IMR-90 (cell line): ENCODE measurements at regions not wholly inside any gene's neighbourhood (a gene's known extent, or its start where the extent isn't known, plus 50 kb on each side); places are given as distances from the start of the nearest gene placed in this dataset.

ENCODE experiments used
- ATAC-seq: fragments of 200-7000 bp; cut with Tn5 transposase; 2 replicates; pipeline ENCODE4 v1.9.1; 2020; ENCODE audit warnings: low read depth, mild to moderate bottlenecking, moderate library complexity
- BruUV-seq: library from RNA; stranded (reverse); fragments of 400-500 nt; replicated peaks from 2 replicates; lab custom pipeline; 2021; lab: Mats Ljungman, UMichigan
- CTCF ChIA-PET: fragments of 300-600 bp; formaldehyde crosslinking; extraction: SDS; loops from one replicate; lab custom pipeline; 2021; ENCODE audit warnings: antibody characterized with exemption; lab: Yijun Ruan, JAX
- POLR2A ChIA-PET: fragments of 300-600 bp; sonication (Branson Sonifier 250); formaldehyde crosslinking; loops from one replicate; lab custom pipeline; 2022; ENCODE audit warnings: antibody characterized with exemption; ENCODE audit not compliant: unreplicated experiment; lab: Charles Lee
- DNase-seq: peaks from one replicate; pipeline ENCODE4 v3.0.0; 2013
- H2AFZ ChIP-seq: replicated peaks from 2 replicates; pipeline ENCODE3; 2013; ENCODE audit warnings: low read length, mild to moderate bottlenecking; ENCODE audit not compliant: poor library complexity
- H2AK5ac ChIP-seq: 2 replicates; pipeline ENCODE4 v1.6.1; 2013; ENCODE audit warnings: low read depth, low read length, inconsistent platforms
- H2AK9ac ChIP-seq: replicated peaks from 2 replicates; pipeline ENCODE3; 2013; ENCODE audit warnings: mild to moderate bottlenecking, low read depth, low read length, moderate library complexity; ENCODE audit not compliant: poor library complexity
- H2BK120ac ChIP-seq: 2 replicates; pipeline ENCODE4 v1.6.1; 2013; ENCODE audit warnings: low read depth, low read length, inconsistent platforms
- H2BK15ac ChIP-seq: 3 replicates; pipeline ENCODE4 v1.6.1; 2013; ENCODE audit warnings: low read depth, low read length, inconsistent platforms
- H2BK20ac ChIP-seq: 2 replicates; pipeline ENCODE4 v1.6.1; 2013; ENCODE audit warnings: low read depth, mild to moderate bottlenecking, inconsistent platforms, low read length, moderate library complexity
- H2BK5ac ChIP-seq: 2 replicates; pipeline ENCODE4 v1.6.1; 2013; ENCODE audit warnings: mild to moderate bottlenecking, low read depth, low read length, inconsistent platforms; ENCODE audit not compliant: poor library complexity, severe bottlenecking
- H3K14ac ChIP-seq: replicated peaks from 2 replicates; pipeline ENCODE4 v1.6.1; 2013; ENCODE audit warnings: low read depth, low read length, inconsistent platforms
- H3K18ac ChIP-seq: 2 replicates; pipeline ENCODE4 v1.6.1; 2013; ENCODE audit warnings: low read depth, low read length, control low read depth
- H3K23ac ChIP-seq: 2 replicates; pipeline ENCODE4 v1.6.1; 2013; ENCODE audit warnings: low read depth, low read length, inconsistent platforms
- H3K27ac ChIP-seq: 2 replicates; pipeline ENCODE4 v1.5.1; 2013; ENCODE audit warnings: mild to moderate bottlenecking, control low read depth, low read length; ENCODE audit not compliant: insufficient read depth
- H3K27me3 ChIP-seq: 2 replicates; pipeline ENCODE4 v1.6.1; 2013; ENCODE audit warnings: low read length; ENCODE audit not compliant: control insufficient read depth, insufficient read depth
- H3K36me3 ChIP-seq: 2 replicates; pipeline ENCODE4 v1.6.1; 2013; ENCODE audit warnings: low read length, mixed read lengths; ENCODE audit not compliant: control insufficient read depth, insufficient read depth
- H3K4ac ChIP-seq: 2 replicates; pipeline ENCODE4 v1.6.1; 2013; ENCODE audit warnings: low read depth, low read length, inconsistent platforms
- H3K4me1 ChIP-seq: 2 replicates; pipeline ENCODE4 v1.6.1; 2013; ENCODE audit warnings: low read length, mixed read lengths; ENCODE audit not compliant: control insufficient read depth, insufficient read depth
- H3K4me2 ChIP-seq: 2 replicates; pipeline ENCODE4 v1.6.1; 2013; ENCODE audit warnings: low read depth, mild to moderate bottlenecking, control low read depth, low read length, moderate library complexity
- H3K4me3 ChIP-seq: 2 replicates; pipeline ENCODE4 v1.5.1; 2013; ENCODE audit warnings: low read depth, mild to moderate bottlenecking, control low read depth, low read length, moderate library complexity; ENCODE audit not compliant: insufficient read depth
- H3K56ac ChIP-seq: 2 replicates; pipeline ENCODE4 v1.6.1; 2013; ENCODE audit warnings: low read length, inconsistent platforms; ENCODE audit not compliant: insufficient read depth; ENCODE audit errors: extremely low read depth
- H3K79me1 ChIP-seq, 2 experiments: 2 replicates each; pipeline ENCODE4 v1.6.1; 2013; ENCODE audit warnings: low read length in 2 of 2, inconsistent platforms in 1 of 2, low read depth in 1 of 2
- H3K9ac ChIP-seq: 2 replicates; pipeline ENCODE4 v1.6.1; 2013; ENCODE audit warnings: low read depth, low read length, control low read depth
- H3K9me1 ChIP-seq: 2 replicates; pipeline ENCODE4 v1.6.1; 2013; ENCODE audit warnings: low read length, inconsistent platforms; ENCODE audit not compliant: insufficient read depth
- H3K9me3 ChIP-seq: 2 replicates; pipeline ENCODE4 v1.6.1; 2013; ENCODE audit warnings: low read length; ENCODE audit not compliant: control insufficient read depth, insufficient read depth
- H4K20me1 ChIP-seq: 2 replicates; pipeline ENCODE4 v1.6.1; 2013; ENCODE audit warnings: low read length, inconsistent platforms; ENCODE audit not compliant: insufficient read depth
- H4K5ac ChIP-seq: 2 replicates; pipeline ENCODE4 v1.6.1; 2013; ENCODE audit warnings: mild to moderate bottlenecking, low read depth, low read length, control low read depth
- H4K8ac ChIP-seq, 2 experiments: 2 replicates each; pipeline ENCODE4 v1.6.1; 2013; ENCODE audit warnings: low read depth in 2 of 2, low read length in 2 of 2, control low read depth in 1 of 2, inconsistent platforms in 1 of 2
- H4K91ac ChIP-seq: 2 replicates; pipeline ENCODE4 v1.6.1; 2013; ENCODE audit warnings: low read depth, low read length, inconsistent platforms; ENCODE audit not compliant: insufficient read depth
- MAFK ChIP-seq: IDR thresholded peaks from 2 replicates; pipeline ENCODE4 v1.6.1; 2012; ENCODE audit warnings: low read depth, low read length, improper control_type of control experiment
- RAD21 ChIP-seq: IDR thresholded peaks from 2 replicates; pipeline ENCODE4 v1.6.1; 2012; ENCODE audit warnings: low read length, improper control_type of control experiment
- dilution Hi-C: fragments of 300-500 bp; cut with HindIII; formaldehyde crosslinking; loops from one replicate; pipeline ENCODE4 v1.14.3; 2018; ENCODE audit warnings: low sequenced_read_pairs; ENCODE audit not compliant: unreplicated experiment
- in situ Hi-C: fragments of 300-500 bp; cut with MboI; formaldehyde crosslinking; loops from 3 replicates; pipeline ENCODE4 v1.14.3; 2019; ENCODE audit warnings: low sequenced_read_pairs, inconsistent platforms, mixed read lengths
- intact Hi-C: fragments of 100-400 bp; cut with micrococcal nuclease; formaldehyde crosslinking; loops from 2 replicates; pipeline ENCODE4 v1.10.0; 2022

DNA sequence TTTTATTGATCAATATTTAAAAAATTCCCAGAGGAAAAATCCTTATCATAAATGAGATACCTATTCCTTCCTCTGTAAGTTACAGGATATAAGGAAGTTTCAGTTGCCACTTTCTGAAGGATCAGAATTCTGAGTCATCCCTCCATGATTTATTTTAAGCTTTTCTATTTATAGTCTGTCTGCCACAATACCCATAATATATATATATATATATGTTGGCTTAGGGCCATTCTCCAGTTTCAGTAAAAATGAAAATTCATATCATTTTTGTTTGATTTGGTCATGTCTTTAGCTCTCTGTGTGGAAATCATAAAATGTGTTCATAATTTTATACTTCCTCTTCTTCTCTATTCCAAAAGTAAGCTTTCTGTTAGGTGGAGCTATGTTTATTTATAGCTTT is 215.8 kb upstream of the CYLC2 start:
- H3K79me1 ChIP-seq: no peaks in the 10 kb centered on the region
- no peaks in the 10 kb centered on the region for H3K4me1 ChIP-seq
- no peak overlapping the region for H3K4ac ChIP-seq
- H4K8ac ChIP-seq: no peak overlapping the region
- no peak overlapping the region for H3K23ac ChIP-seq
- intact Hi-C loops: no loop called here
- no peak overlapping the region for H4K5ac ChIP-seq
- no TSS peak for BruUV-seq
- no peak overlapping the region for H2BK15ac ChIP-seq
- no peak overlapping the region for H3K4me3 ChIP-seq
- peaks cover 8% of the 10 kb centered on the region for H3K9me3 ChIP-seq
- no peak overlapping the region for H2AK9ac ChIP-seq
- no peak overlapping the region for H2AFZ ChIP-seq
- no peak overlapping the region for H3K9ac ChIP-seq
- H3K9me1 ChIP-seq: no peaks in the 10 kb centered on the region
- TF ChIP-seq MAFK: no peak
- TF ChIP-seq RAD21: no peak
- ChIA-PET CTCF (no interaction called here), POLR2A (no interaction called here)
- no peak overlapping the region for H2BK5ac ChIP-seq
- no peak for DNase-seq
- H2AK5ac ChIP-seq: no peak overlapping the region
- H3K27ac ChIP-seq: no peak overlapping the region
- H3K4me2 ChIP-seq: no peak overlapping the region
- no peak overlapping the region for H2BK120ac ChIP-seq
- no peak overlapping the region for H2BK20ac ChIP-seq
- H3K56ac ChIP-seq: no peak overlapping the region
- no peak overlapping the region for H3K18ac ChIP-seq
- ATAC-seq: no peak
- no peaks in the 10 kb centered on the region for H4K20me1 ChIP-seq
- in situ Hi-C loops: no loop called here
- H3K14ac ChIP-seq: no peak overlapping the region
- no peak overlapping the region for H4K91ac ChIP-seq
- no peaks in the 10 kb centered on the region for H3K36me3 ChIP-seq
- no peaks in the 10 kb centered on the region for H3K27me3 ChIP-seq
- dilution Hi-C loops: no loop called here
